ENCODE measurements at regions not wholly inside any gene's neighbourhood (a gene's known extent, or its start where the extent isn't known, plus 50 kb on each side); places are given as distances from the start of the nearest gene placed in this dataset.

GRCh38 chr20:55584307-55584706 is 421.0 kb downstream of the CBLN4 start:
- TF ChIP-seq POLR2A (IDR thresholded peaks at IDR 0.05) = no peak
- TF ChIP-seq, protein P1, sequence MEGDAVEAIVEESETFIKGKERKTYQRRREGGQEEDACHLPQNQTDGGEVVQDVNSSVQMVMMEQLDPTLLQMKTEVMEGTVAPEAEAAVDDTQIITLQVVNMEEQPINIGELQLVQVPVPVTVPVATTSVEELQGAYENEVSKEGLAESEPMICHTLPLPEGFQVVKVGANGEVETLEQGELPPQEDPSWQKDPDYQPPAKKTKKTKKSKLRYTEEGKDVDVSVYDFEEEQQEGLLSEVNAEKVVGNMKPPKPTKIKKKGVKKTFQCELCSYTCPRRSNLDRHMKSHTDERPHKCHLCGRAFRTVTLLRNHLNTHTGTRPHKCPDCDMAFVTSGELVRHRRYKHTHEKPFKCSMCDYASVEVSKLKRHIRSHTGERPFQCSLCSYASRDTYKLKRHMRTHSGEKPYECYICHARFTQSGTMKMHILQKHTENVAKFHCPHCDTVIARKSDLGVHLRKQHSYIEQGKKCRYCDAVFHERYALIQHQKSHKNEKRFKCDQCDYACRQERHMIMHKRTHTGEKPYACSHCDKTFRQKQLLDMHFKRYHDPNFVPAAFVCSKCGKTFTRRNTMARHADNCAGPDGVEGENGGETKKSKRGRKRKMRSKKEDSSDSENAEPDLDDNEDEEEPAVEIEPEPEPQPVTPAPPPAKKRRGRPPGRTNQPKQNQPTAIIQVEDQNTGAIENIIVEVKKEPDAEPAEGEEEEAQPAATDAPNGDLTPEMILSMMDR (IDR thresholded peaks at IDR 0.05) = no peak
- TF ChIP-seq EP300 (IDR thresholded peaks at IDR 0.05) = no peak
